T-cell (primary cell): ENCODE measurements at regions not wholly inside any gene's neighbourhood (a gene's known extent, or its start where the extent isn't known, plus 50 kb on each side); places are given as distances from the start of the nearest gene placed in this dataset.

Source experiments
- ATAC-seq, 4 experiments: fragments of 200-7000 bp in 3 of 4; fragments of 150-1000 bp in 1 of 4; cut with Tn5 transposase; replicated peaks in 1 of 4; 1 replicate in 3 of 4; 2 replicates in 1 of 4; pipeline ENCODE4 v1.10.0; 2021; ENCODE audit warnings: moderate library complexity in 3 of 4, mild to moderate bottlenecking in 2 of 4, moderate number of reproducible peaks in 1 of 4
- CTCF ChIA-PET, 2 donors: fragments of 300-600 bp; sonication (Branson Sonifier 250); formaldehyde crosslinking; loops; one replicate each; lab custom pipeline; 2022; ENCODE audit warnings: antibody characterized with exemption in 2 of 2; lab: Charles Lee
- POLR2A ChIA-PET, 2 donors: fragments of 300-600 bp; sonication (Branson Sonifier 250); formaldehyde crosslinking; loops; one replicate each; lab custom pipeline; 2022; ENCODE audit warnings: antibody characterized with exemption in 2 of 2; lab: Charles Lee
- DNase-seq, 35 experiments: peaks; one replicate each; pipeline versions ENCODE4 v3.0.0 to v3.0.0-alpha.2; 2013 to 2023
- H3K27ac ChIP-seq: one replicate; pipeline ENCODE4 v1.5.1; 2013; ENCODE audit warnings: low read length
- H3K27me3 ChIP-seq, 2 experiments: replicated peaks in 1 of 2; 1 replicate in 1 of 2; 2 replicates in 1 of 2; pipeline versions ENCODE4 v1.6.1 to v1.7.0; 2013; ENCODE audit warnings: low read length in 1 of 2, mixed read lengths in 1 of 2; ENCODE audit not compliant: control insufficient read depth in 2 of 2, insufficient read depth in 2 of 2; ENCODE audit errors: extremely low read depth in 1 of 2
- H3K36me3 ChIP-seq, 2 donors: 1 replicate in 1 of 2; 2 replicates in 1 of 2; pipeline versions ENCODE4 v1.6.1 to v1.7.0; 2013; ENCODE audit warnings: low read length in 1 of 2; ENCODE audit not compliant: control insufficient read depth in 2 of 2, insufficient read depth in 1 of 2; ENCODE audit errors: extremely low read depth in 1 of 2
- H3K4me1 ChIP-seq, 2 experiments: 1 replicate in 1 of 2; 2 replicates in 1 of 2; pipeline versions ENCODE4 v1.6.1 to v1.7.0; 2013; ENCODE audit warnings: low read length in 2 of 2, mixed read lengths in 1 of 2; ENCODE audit not compliant: insufficient read depth in 2 of 2, control insufficient read depth in 1 of 2; ENCODE audit errors: extremely low read depth in 1 of 2
- H3K4me3 ChIP-seq, 2 donors: 1 replicate in 1 of 2; 2 replicates in 1 of 2; pipeline versions ENCODE4 v1.5.1 to v1.7.0; 2013; ENCODE audit warnings: mild to moderate bottlenecking in 2 of 2, low read length in 1 of 2, moderate library complexity in 1 of 2; ENCODE audit not compliant: control insufficient read depth in 1 of 2; ENCODE audit errors: extremely low read depth in 1 of 2
- H3K9me3 ChIP-seq: 2 replicates; pipeline ENCODE4 v1.7.0; 2013
- H3K27ac Mint-ChIP-seq, 2 donors: one replicate each; pipeline ENCODE4 v1.8.0; 2020 to 2021; ENCODE audit warnings: mild to moderate bottlenecking in 2 of 2, mixed read lengths in 2 of 2
- H3K27me3 Mint-ChIP-seq, 2 donors: one replicate each; pipeline ENCODE4 v1.8.0; 2021 to 2022; ENCODE audit warnings: mixed read lengths in 2 of 2
- H3K36me3 Mint-ChIP-seq: one replicate; pipeline ENCODE4 v1.8.0; 2021; ENCODE audit warnings: mixed read lengths
- H3K4me1 Mint-ChIP-seq, 3 donors: one replicate each; pipeline ENCODE4 v1.8.0; 2020 to 2022; ENCODE audit warnings: mixed read lengths in 3 of 3, mild to moderate bottlenecking in 1 of 3
- H3K4me3 Mint-ChIP-seq, 3 donors: one replicate each; pipeline ENCODE4 v1.8.0; 2020 to 2022; ENCODE audit warnings: mild to moderate bottlenecking in 3 of 3, mixed read lengths in 3 of 3, moderate library complexity in 3 of 3
- H3K9me3 Mint-ChIP-seq, 3 donors: one replicate each; pipeline ENCODE4 v1.8.0; 2020 to 2022; ENCODE audit warnings: mixed read lengths in 3 of 3
- WGBS: methylation state at CpG from one replicate; pipeline ENCODE4 v1.1.5; 2013; ENCODE audit warnings: missing lambda C conversion rate; ENCODE audit not compliant: insufficient coverage; 5-methylcytosine and 5-hydroxymethylcytosine counted together

- peaks cover 0 to 7% (median 0%) of the 10 kb centered on the region in 3 donors for H3K4me1 Mint-ChIP-seq
- no peaks in the 10 kb centered on the region for H3K4me1 ChIP-seq
- no peak for DNase-seq
- H3K4me3 Mint-ChIP-seq = no peak overlapping the region
- H3K27ac Mint-ChIP-seq = no peak overlapping the region
- no peaks in the 10 kb centered on the region for H3K27me3 Mint-ChIP-seq
- H3K9me3 ChIP-seq = no peaks in the 10 kb centered on the region
- CTCF ChIA-PET = no interaction called here
- H3K27ac ChIP-seq = no peak overlapping the region
- no peaks in the 10 kb centered on the region for H3K27me3 ChIP-seq
- H3K9me3 Mint-ChIP-seq = peaks cover 0 to 5% (median 0%) of the 10 kb centered on the region in 3 donors
- no peak for ATAC-seq
- no peaks in the 10 kb centered on the region for H3K36me3 ChIP-seq
- no peak overlapping the region for H3K4me3 ChIP-seq
- POLR2A ChIA-PET = no interaction called here
- H3K36me3 Mint-ChIP-seq = no peaks in the 10 kb centered on the region
- WGBS = 65% methylated on average over 5 of the region's 5 CpGs
These were observed 321.3 kb downstream of the RAB28 start for GRCh38 chr4:13162886-13163285.

- no peaks in the 10 kb centered on the region for H3K36me3 ChIP-seq
- ATAC-seq (no peak), DNase-seq (no peak)
- no CpG with 5 or more reads among the region's 2 CpGs for WGBS
- no peaks in the 10 kb centered on the region for H3K9me3 ChIP-seq
- Mint-ChIP-seq H3K27me3 (no peaks in the 10 kb centered on the region), H3K36me3 (no peaks in the 10 kb centered on the region), H3K9me3 (peaks cover 0 to 5% (median 0%) of the 10 kb centered on the region in 3 donors), H3K4me1 (peaks cover 0 to 7% (median 0%) of the 10 kb centered on the region in 3 donors), H3K4me3 (no peak overlapping the region), H3K27ac (no peak overlapping the region)
- no peak overlapping the region for H3K4me3 ChIP-seq
- CTCF ChIA-PET = interaction anchor here in 1 of 2 donors (0.7 kb wide), 1 partner anchor 595 kb away, joined by 3 read pairs; no protein-coding TSS in a partner anchor
- H3K4me1 ChIP-seq = no peaks in the 10 kb centered on the region
- H3K27ac ChIP-seq = no peak overlapping the region
- POLR2A ChIA-PET = no interaction called here
- no peaks in the 10 kb centered on the region for H3K27me3 ChIP-seq
These were observed 323.2 kb downstream of the RAB28 start for GRCh38 chr4:13160920-13161319.

DNA sequence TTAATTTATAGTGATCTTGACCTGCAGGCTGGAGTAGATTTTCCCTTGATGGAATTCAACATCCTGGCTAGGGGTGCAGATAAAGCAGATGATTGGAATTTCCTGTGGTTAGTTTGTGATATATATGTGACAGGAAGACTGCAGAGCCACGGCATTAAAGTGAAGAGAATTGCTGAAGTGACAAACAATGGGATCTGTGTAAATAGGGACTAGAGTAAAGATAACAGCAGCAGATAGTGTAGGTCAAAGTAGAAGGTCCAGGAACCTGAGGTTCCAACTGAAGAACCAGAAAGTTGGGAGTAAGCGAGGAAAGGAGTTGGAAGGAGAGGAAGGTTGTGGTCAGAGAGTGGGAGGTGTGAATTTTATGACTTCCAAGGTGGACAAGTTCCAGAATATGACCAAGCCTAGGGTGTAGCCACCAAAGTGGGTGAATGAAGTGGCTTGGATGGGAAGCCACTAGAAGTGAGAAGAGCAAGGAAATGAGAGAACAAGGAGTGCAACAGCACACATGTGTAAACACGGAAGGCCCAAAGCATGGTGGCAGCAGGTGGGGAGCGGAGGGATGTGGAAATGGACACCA lies 325.0 kb downstream of the RAB28 start:
- ChIA-PET POLR2A (no interaction called here), CTCF (no interaction called here)
- Mint-ChIP-seq H3K36me3 (no peaks in the 10 kb centered on the region), H3K4me3 (no peak overlapping the region), H3K27ac (no peak overlapping the region), H3K9me3 (peaks cover 3 to 8% (median 3%) of the 10 kb centered on the region in 3 donors), H3K27me3 (no peaks in the 10 kb centered on the region), H3K4me1 (peaks cover 0 to 7% (median 0%) of the 10 kb centered on the region in 3 donors)
- WGBS = 63% methylated on average over 4 of the region's 4 CpGs
- H3K9me3 ChIP-seq = no peaks in the 10 kb centered on the region
- no peaks in the 10 kb centered on the region for H3K36me3 ChIP-seq
- DNase-seq (no peak), ATAC-seq (no peak)
- no peak overlapping the region for H3K27ac ChIP-seq
- no peaks in the 10 kb centered on the region for H3K4me1 ChIP-seq
- no peaks in the 10 kb centered on the region for H3K27me3 ChIP-seq
- no peak overlapping the region for H3K4me3 ChIP-seq

DNA sequence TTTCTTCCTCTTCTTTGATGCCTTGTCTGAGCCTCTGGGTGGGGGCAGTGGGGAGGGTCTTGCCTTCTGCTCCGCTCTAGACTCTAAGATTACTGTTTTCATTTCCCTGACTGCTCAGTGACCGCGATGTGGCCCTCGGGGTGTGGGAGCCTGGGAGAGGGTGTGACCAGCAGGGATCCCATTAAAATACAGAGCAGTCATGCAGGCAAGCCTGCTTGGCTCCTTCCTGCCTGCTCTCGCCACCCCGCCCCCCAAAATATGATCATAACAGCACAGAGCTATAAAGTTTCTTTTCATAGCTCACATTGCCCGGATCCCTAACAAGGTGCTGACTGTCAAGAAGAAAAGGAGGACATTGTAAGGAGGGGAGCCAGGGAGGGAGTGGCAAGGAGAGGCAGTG lies 332.9 kb downstream of the RAB28 start:
- ChIA-PET CTCF (no interaction called here), POLR2A (no interaction called here)
- Histone ChIP-seq H3K36me3 (no peaks in the 10 kb centered on the region), H3K27me3 (peaks cover 0 to 4% of the 10 kb centered on the region in 2 experiments), H3K4me3 (no peak overlapping the region), H3K27ac (no peak overlapping the region), H3K4me1 (no peaks in the 10 kb centered on the region), H3K9me3 (no peaks in the 10 kb centered on the region)
- Mint-ChIP-seq H3K27ac (no peak overlapping the region), H3K9me3 (peaks cover 4 to 7% (median 6%) of the 10 kb centered on the region in 3 donors), H3K4me3 (no peak overlapping the region), H3K36me3 (peaks cover 3% of the 10 kb centered on the region), H3K4me1 (no peaks in the 10 kb centered on the region), H3K27me3 (no peaks in the 10 kb centered on the region)
- DNase-seq (no peak), ATAC-seq (no peak)
- WGBS = 81% methylated on average over 3 of the region's 7 CpGs

DNA sequence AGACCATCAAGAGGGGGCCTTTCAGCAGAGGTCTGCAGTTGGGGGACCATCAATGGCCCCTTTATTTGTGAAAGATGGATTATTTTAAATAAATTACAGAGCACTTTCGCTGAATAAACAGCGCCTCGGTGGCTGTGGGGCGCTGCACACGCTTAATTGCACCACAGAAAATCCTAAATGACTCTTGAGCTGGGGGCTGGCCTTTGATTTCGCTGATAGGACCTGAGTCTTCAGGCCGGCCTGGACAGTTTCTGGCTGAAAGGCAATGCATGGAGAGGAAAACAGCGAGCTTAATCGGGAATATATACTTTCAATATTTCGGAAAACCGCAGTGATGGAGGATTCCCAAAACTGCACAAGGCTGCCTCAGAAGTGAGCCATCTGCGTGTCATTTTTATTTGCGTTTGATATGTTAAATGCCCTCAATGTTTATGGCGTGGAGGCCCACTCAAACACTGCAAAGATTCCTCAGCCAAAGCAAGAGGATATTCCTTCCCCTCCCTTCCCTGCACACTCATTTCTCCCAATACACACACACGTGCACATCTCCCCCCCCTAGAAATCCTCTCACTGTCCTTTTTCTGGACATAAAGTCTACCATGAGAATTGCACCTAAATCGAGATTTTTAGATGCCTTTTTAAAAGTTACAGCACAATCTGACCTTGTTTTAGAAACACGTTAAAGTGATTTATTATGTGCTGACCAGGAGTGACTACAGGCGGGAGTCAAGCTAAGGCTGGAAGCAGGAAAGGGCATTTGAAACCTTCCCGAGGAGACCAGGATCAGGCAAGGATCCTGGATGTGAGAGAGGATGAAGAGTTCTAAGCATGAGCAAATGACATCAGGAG lies 340.7 kb downstream of the RAB28 start:
- CTCF ChIA-PET = no interaction called here
- 78% methylated on average over 11 of the region's 19 CpGs for WGBS
- no peaks in the 10 kb centered on the region for H3K36me3 ChIP-seq
- POLR2A ChIA-PET = no interaction called here
- H3K27me3 Mint-ChIP-seq = no peaks in the 10 kb centered on the region
- no peaks in the 10 kb centered on the region for H3K9me3 ChIP-seq
- no peak overlapping the region for H3K4me3 Mint-ChIP-seq
- no peak for DNase-seq
- no peaks in the 10 kb centered on the region for H3K4me1 Mint-ChIP-seq
- no peaks in the 10 kb centered on the region for H3K27me3 ChIP-seq
- no peaks in the 10 kb centered on the region for H3K9me3 Mint-ChIP-seq
- no peaks in the 10 kb centered on the region for H3K4me1 ChIP-seq
- H3K27ac Mint-ChIP-seq = no peak overlapping the region
- no peak overlapping the region for H3K4me3 ChIP-seq
- ATAC-seq = no peak
- no peak overlapping the region for H3K27ac ChIP-seq
- H3K36me3 Mint-ChIP-seq = peaks cover 4% of the 10 kb centered on the region

DNA sequence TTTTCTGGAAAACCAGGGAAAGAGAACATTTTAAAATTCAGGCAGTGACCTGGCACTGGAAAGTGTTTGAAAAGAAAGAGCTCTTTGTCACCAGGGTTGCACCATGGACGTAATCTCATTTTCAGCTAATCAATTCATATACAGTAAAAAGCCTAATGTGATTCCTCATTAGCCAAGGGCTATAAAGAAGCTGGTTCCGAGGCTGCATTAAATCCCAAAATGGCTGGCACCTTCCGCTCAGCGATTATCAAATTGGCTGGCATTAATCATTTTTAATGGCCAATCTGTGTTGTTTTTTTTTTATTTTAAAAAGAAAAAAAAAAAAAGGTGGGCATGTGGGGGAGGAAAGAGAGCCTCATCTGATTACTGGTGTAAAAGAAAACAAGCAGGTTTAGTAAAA lies 341.4 kb downstream of the RAB28 start:
- no CpG with 5 or more reads among the region's 4 CpGs for WGBS
- H3K27ac ChIP-seq = no peak overlapping the region
- CTCF ChIA-PET = interaction anchor here in 1 of 2 donors (0.7 kb wide), 1 partner anchor 12 kb away, joined by 4 read pairs; no protein-coding TSS in a partner anchor

More for the DNA sequence above, 341.4 kb downstream of the RAB28 start:
- Histone ChIP-seq H3K27me3 (no peaks in the 10 kb centered on the region), H3K36me3 (no peaks in the 10 kb centered on the region), H3K4me1 (no peaks in the 10 kb centered on the region), H3K9me3 (no peaks in the 10 kb centered on the region), H3K4me3 (no peak overlapping the region)
- ATAC-seq = no peak
- no peak for DNase-seq
- Mint-ChIP-seq H3K9me3 (no peaks in the 10 kb centered on the region), H3K27me3 (no peaks in the 10 kb centered on the region), H3K4me1 (no peaks in the 10 kb centered on the region), H3K27ac (no peak overlapping the region), H3K36me3 (peaks cover 4% of the 10 kb centered on the region), H3K4me3 (no peak overlapping the region)
- POLR2A ChIA-PET = no interaction called here
